ENCODE measurements at regions not wholly inside any gene's neighbourhood (a gene's known extent, or its start where the extent isn't known, plus 50 kb on each side); places are given as distances from the start of the nearest gene placed in this dataset.
"Not testable (repeated sequence)": the region's sequence is repeated elsewhere in the genome, so short reads cannot be mapped to it uniquely, and the experiment has no call there.

GRCh38 chr9:126056312-126057021 is 270.2 kb upstream of the MVB12B start:
- peak; percentile 59 for DNase-seq (ENCODE audit: low read depth, low spot score)

GRCh38 chr9:126057121-126057825 is 269.4 kb upstream of the MVB12B start:
- DNase-seq (ENCODE audit: low read depth, low spot score) = no peak

- no peak for DNase-seq (ENCODE audit: low read depth, low spot score)
Measured at GRCh38 chr9:126058011-126058531, 268.6 kb upstream of the MVB12B start.

DNA sequence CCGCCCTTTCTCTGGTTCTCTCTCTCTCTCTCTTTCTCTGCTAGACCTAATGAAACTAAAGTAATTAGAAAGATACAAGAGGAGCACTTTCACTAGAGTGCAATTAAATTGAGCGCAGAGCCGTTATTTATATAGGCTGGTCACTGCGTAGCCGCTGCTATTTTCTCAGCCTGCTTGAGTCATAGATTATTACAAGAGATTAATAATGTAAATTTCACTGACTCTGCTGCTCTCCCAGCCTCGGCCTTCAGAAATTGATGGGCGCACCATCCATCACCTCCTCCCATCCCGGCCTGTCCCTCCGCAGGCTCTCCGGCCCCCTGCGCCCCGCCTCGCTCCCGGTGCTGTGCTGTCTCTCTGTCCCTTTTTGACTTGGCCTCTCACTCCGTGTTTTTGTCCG is 268.0 kb upstream of the MVB12B start:
- DNase-seq (ENCODE audit: low read depth, low spot score) = no peak

GRCh38 chr9:126061575-126061974 is 265.1 kb upstream of the MVB12B start:
- DNase-seq (ENCODE audit: low read depth, low spot score) = no peak

GRCh38 chr9:126062158-126062886 is 264.3 kb upstream of the MVB12B start:
- no peak for DNase-seq (ENCODE audit: low read depth, low spot score)

DNA sequence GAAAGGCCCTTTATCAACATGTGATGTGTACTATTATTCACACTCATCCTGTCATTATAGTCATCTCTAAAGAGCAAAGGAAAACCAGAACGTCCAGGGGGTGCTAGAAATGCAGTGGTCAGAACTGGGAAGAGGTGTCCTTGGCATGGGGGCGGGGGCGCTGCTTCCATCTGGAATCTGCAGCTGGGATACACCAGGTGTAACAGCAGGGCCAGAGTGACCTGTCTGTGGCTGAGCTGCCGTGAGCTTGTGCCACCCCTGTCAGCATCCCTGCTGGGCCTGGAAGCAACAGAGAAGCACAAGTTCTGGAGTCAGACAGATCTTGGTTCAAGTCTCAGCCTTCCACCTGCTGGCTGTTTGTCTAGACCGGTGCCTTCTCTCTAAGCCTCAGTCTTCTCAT is 263.3 kb upstream of the MVB12B start:
- DNase-seq (ENCODE audit: low read depth, low spot score) = no peak

GRCh38 chr9:126066131-126066530 is 260.5 kb upstream of the MVB12B start:
- no peak for DNase-seq (ENCODE audit: low read depth, low spot score)

DNA sequence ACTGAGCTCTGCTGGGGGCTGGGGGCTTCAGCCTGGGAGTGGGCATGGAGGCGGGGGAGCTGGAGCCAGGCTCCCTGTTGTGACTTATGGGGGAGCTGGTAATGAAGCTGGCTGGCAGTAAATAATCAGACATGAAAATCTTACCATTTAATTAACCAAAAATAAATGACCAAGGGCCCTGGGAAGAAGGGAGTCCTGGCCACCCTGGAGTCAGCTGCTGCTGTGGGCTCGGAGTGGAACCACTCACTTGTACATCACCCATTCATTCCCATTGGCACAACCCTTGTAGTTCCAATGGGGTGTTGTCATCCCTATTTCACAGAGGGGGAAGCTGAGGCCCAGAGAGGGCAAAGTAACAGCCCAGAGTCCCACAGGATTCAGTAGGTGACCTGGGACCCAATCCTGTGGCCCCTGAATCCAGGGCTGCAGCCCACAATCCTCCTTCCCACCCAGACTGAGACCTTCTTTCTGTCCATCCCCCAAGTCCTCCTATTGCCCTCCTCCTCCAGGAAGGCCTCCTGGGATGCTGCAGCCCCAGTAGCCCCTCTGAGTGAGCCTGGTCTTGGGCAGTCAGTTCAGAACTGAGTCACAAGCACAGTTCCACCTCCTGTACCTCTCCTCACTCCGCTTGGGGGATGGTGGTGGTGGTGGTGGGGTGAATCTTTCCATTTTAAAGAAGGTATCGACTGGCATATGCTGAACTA is 259.4 kb upstream of the MVB12B start:
- DNase-seq (ENCODE audit: low read depth, low spot score) = no peak

DNA sequence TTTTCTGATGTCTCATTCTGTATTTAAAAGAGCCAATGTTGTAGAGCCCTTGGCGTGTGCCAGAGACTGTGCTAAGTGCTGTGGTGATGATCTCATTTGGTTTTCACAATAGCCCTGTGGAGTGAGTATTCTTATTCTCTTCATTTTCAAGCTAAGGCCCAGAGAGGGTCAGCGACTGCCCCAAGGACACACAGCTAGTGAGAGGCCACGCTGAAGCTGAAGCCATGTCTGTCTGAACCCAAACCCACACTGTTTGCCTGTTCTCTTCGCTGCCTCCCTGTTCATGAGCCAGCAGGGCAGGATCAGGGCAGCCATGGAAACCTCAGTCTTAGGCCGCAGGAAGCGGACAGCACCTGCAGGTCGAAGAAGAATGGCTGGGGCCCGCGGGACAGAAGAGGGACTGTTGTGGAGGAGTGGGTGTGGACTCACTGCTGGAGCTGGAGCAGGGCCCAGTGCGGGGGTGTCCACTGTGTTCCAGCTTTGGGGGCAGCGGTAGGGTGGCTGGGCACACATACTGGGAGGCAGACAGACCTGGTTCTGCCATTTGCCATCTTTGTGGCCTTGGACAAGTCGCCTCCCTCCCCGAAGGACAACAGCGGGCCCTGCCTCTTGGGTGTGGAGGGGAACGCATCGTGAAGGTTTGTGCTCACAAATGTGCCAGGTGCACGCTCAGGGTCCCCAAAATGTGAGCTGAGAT is 257.9 kb upstream of the MVB12B start:
- DNase-seq (ENCODE audit: low read depth, low spot score) = no peak

GRCh38 chr9:126069400-126069955 is 257.2 kb upstream of the MVB12B start:
- DNase-seq (ENCODE audit: low read depth, low spot score) = no peak

DNA sequence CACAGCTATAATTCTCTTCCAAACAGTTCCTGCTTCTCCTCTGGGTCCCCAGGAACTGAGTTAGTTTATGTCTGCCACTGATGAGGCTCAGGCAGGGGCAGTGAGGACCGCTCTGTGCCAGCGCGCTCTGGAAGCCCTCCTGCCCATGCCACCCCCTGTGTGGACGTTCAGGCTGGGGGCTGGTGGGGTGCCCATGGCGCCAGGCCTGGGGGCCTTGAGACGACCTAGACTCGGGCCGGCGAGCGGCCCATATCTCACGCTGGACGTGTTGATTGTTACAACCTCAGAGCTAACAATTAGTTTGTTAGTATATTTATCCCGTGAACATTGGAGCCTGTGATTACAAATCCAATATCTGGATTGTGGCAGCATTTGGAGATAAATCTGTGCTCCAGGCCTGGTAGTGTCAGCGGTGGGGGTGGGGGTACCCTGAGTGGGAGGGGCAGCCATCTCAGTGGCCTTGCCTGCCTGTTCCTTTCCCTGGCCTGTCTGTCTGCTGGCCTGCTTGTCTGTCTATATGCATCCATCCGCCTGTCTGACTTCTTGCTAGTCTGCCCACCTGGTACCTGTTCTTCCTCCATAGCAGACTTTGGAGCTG is 256.5 kb upstream of the MVB12B start:
- DNase-seq (ENCODE audit: low read depth, low spot score) = no peak

DNA sequence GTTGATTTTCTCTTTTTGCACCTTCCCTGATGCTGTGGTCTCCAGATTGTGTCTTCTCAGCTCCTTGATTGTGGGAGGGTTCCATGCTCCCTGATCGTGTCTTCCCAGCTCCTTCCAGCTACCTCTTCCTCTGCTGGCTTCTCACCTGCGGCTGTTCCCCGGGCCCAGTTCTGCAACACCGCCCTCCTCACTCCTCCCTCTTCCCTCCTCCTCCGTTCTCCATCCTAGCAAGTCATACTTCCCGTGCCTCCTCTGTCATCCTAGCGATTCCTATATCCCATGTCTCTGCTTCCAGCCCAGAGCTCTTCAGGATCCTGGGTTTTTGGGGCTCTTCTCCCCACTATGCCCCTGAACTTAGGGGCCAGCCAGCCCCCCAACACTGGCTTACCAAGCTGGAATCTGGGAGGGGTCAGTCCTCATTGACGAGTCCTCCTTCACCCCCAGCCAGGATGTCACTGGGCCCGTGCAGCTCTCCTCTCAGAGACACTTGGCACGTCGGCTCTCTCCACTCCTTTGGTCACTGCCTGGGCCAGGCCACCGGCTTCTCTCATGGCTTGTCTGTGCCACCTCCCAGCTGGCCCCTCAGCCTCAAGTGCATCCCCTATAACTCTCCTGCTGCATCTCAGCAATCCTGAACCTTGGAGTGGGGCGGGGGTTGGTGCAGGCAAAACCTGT is 255.4 kb upstream of the MVB12B start:
- no peak for DNase-seq (ENCODE audit: low read depth, low spot score)

DNA sequence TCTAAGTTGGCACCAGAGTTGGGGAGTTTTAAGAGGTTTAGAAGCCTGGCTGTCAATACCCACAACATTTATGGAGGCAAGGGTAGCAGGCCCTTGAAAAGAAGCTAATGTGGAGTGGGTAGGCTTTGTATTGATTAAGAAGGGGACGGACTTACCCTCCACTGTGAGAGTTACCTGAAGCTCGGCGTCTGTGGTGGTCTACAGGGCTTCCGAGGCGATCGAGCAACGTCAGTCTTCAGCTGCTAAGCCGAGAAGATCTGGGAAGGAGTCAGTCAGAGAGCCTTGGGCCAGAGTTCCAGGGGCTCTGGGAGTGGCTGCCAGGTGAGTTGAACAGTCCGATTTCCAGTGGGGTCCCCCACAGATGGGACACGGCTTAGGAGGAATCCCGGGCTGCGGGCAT is 249.0 kb upstream of the MVB12B start:
- not testable (repeated sequence) for DNase-seq (ENCODE audit: low read depth, low spot score)

DNA sequence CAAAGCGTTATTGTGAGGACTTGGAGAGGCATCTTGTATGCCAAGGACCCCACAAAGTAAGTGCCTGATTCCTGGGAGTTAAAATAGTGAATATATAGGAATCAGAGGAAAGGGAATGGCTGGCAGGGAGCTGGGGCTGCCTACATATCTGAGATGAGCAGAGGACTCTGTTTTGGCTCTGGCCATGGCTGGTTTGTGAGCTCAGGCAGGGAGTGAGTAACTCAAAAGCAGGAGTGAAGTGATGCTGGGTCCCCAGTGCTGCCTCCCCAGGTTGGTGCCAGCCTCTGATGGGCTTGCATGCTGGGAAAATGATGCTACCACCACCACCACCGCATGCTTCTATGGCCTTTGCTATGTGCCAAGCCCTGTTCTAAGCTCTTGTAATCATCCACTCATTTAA is 246.0 kb upstream of the MVB12B start:
- no peak for DNase-seq (ENCODE audit: low read depth, low spot score)

DNA sequence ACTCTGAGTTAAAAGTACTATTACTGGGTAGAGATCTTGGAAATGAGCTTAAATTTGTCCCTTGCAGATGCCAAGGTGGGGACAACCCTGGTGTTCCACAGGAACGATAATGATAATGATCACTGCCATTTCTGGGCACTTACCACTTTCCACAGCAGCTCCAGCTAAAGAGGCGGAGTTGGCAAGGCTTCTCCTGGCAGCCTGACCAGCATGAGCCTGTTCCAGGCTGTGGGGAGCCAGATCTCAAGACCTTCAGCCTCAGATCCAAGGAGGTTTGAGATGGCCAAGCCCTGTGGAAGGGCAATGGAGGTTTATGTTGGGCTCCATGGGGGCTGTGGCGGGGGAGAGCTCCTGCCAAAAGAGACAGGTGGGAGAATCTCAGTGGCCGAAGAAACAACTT is 244.9 kb upstream of the MVB12B start:
- no peak for DNase-seq (ENCODE audit: low read depth, low spot score)

- DNase-seq (ENCODE audit: low read depth, low spot score) = no peak
Measured at GRCh38 chr9:126084008-126084407, 242.6 kb upstream of the MVB12B start.

- no peak for DNase-seq (ENCODE audit: low read depth, low spot score)
Measured at GRCh38 chr9:126084696-126085095, 241.9 kb upstream of the MVB12B start.

GRCh38 chr9:126085170-126085569 is 241.5 kb upstream of the MVB12B start:
- no peak for DNase-seq (ENCODE audit: low read depth, low spot score)

GRCh38 chr9:126088336-126088735 is 238.3 kb upstream of the MVB12B start:
- DNase-seq (ENCODE audit: low read depth, low spot score) = no peak
